Lung microvascular endothelial cell (primary cell): ENCODE measurements at regions not wholly inside any gene's neighbourhood (a gene's known extent, or its start where the extent isn't known, plus 50 kb on each side); places are given as distances from the start of the nearest gene placed in this dataset.
"Not testable (repeated sequence)": the region's sequence is repeated elsewhere in the genome, so short reads cannot be mapped to it uniquely, and the experiment has no call there.

ENCODE experiments used
- DNase-seq, 2 donors: peaks; one replicate each; pipeline versions ENCODE4 v3.0.0 to v3.0.0-alpha.2; 2010; ENCODE audit warnings: low read depth in 2 of 2

DNA sequence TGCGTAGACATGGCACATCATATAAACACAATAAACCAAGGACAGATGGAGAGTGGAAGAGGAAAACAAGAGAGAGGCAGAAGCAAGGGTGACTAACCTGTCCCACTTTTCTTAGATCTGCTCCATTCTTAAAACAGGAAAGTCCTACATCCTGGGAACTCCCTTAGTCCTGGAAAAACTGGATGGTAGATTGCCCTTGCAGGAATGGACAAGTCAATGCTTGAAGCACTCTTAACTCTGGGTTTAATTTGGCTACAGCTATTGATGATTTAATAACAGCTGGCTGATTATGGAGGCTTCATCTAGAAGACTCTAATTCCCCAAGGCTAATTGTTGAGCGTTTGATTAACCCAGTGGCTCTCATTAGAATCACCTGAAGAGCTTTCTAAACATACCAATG is 258.8 kb downstream of the MIAT start:
- DNase-seq = no peak

DNA sequence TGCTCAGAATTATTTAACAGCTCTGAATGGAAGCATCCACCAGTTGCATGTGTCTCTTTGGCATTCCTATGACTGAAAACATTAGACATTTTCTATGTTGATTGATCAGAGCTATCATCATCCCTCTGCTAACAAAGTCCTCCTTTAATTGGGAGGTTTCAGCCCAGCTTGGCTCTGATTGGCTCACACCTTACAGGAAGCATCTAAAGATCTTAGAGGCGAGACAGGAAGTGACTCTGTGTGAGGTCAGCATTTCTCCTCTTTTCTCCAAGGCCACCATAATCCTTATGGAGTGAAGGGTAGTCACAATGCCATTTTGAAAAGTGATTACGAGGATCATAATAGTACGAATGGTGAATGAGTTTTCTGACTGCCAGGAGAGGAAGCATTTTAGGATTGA is 260.8 kb downstream of the MIAT start:
- peak in 1 of 2 donors; percentile 15 for DNase-seq

DNA sequence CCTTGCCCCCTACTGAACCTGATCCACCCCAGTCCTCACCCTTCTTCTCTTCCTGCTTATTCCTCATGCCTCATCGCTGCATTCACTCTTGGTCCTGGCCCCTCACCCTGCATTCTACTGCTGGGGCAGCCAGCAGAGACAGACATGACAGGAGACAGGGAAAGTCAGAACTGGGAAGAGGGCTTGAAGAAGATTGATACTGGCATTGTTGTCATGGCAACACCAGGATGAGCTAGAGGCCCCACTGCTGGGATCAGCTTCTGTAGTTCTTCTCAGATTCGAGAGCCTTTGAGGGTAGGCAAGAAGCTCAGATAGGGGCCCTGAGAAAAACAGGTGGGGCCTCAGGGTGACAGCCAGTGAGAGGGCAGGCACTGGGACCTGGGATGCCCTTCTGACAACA is 264.3 kb downstream of the MIAT start:
- no peak for DNase-seq

DNA sequence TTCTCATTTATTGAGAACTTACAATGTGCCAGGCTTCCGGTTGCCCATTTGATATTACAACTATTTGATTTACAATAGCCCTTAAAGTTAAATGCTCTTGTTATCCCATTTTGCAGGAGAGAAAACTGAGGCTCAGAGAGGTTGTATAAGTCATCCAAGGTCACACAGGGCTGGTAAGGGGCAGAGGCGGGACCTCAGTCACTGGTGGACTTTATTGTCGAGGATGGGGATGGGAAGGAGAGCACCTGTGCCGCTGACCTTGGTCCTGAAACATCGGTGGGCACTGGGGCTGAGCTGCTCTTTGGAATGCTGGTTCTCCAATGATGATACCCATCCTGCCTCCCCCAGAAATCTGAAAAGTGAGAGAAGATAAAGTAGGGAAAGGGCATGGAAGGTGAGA is 265.4 kb downstream of the MIAT start:
- DNase-seq = peak in 1 of 2 donors; percentile 4

DNA sequence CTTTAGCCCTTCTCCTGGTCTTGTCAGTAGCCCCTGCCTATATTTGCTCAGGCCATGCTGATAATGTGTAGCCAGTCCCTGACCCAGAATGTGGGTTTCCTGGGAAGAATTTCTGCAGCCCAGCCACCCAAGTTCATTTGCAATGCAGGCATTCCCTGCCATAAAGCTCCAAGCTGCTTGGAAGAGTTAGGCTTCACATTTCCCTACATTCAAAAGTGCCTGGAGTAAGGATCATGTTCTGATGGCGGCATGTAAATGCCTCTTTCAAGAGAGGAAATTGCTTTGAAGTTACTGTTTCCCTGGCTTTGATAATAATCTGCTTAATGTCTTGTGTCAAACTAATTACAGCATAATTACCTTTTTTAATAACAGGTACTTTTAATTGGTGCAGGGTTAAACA is 266.1 kb downstream of the MIAT start:
- DNase-seq = no peak

DNA sequence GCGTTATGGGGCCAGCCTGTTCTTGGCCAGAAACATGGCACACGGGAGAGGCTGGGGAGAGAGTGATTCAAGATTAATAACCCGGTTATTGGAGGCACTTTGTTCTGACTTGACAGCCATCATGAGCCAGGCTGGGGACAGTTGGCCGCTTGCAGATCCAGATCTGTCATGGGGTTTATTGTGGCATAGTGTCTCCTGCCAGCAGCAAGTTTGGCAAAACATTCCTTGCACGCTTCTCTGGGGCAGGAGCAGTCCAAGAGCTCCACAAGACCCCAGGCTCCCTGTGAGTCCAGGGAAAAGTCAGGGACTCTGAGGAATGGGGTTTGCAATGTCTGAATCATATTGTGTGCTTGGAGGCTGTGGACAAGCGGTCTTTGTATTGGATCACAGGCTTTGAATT is 270.4 kb downstream of the MIAT start:
- no peak for DNase-seq

DNA sequence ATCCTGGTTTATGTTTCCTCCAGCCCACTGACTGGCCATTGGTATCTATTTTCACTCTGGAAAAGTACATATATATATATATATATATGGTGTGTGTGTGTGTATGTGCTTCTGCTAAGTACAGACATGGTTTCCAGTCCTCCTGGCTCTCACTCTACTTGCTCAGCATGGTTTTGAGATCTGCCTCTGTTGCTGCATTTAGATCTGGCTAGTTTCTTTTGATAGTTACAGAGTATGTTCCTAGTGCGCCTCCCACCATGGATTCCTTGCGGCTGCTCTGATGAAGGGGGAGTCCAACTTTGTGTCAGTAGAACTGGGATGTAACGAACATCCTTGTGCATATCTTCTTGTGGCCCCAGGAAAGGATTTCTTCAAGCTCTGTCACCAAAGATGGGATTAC is 274.1 kb downstream of the MIAT start:
- no peak for DNase-seq

DNA sequence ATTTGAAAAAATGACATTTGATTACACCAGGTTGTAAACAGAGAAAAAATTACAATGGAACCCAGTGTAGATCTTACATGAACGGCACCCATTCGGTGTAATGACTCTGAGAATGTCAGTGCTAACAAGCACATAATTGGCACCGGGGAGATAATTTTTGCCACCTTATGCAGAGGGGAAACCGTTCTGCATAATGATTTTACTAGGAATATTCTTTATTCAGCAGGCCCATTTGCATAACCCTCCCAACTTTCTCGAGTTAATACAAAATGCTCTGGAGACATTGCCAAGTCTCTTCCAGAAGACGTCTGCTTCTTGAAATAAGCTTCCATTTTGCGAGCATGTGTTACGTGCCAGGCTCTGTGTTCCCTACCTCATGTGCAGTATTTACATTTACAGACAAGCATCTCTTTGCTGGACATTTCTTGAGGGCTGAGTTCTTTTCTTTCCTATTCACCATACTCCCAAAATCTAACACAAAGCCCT is 275.8 kb downstream of the MIAT start:
- DNase-seq = no peak

DNA sequence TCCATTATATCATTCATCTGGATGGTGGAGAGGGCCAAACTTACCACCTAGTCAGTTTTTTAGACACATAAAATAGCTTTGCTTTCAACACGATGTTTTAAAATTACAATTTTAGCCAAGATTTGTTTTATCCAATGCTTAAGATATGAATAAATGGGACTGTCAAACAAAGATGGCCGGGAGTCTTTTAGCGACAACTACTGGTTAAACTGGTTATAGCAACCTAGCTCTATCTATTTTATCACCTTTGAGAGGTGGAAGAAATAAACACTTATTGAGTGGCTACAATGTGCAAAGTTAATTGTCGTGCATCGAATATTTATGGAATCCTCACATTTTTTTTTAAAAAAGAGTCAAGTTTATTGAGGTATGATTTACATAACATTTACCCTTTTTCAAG is 279.8 kb downstream of the MIAT start:
- DNase-seq = no peak

DNA sequence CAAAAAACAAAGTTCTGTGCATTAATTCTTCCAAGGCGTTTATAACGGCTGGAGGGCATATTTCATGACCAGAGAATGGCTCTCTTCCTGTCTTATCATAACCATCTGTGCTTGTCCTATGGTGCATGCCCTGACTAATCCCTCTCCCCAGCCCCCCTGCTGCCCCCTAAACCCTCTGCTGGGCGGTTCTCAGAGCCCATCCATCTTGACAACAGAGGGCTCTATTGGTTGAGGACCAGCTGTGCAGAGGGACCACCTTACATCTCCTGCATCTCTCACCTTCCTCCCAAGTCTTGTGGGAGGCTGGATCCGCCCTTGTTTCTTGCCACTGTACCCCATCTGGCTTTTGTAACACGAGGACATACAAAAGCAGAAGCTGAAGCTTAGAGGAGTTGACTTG is 282.1 kb downstream of the MIAT start:
- no peak for DNase-seq

DNA sequence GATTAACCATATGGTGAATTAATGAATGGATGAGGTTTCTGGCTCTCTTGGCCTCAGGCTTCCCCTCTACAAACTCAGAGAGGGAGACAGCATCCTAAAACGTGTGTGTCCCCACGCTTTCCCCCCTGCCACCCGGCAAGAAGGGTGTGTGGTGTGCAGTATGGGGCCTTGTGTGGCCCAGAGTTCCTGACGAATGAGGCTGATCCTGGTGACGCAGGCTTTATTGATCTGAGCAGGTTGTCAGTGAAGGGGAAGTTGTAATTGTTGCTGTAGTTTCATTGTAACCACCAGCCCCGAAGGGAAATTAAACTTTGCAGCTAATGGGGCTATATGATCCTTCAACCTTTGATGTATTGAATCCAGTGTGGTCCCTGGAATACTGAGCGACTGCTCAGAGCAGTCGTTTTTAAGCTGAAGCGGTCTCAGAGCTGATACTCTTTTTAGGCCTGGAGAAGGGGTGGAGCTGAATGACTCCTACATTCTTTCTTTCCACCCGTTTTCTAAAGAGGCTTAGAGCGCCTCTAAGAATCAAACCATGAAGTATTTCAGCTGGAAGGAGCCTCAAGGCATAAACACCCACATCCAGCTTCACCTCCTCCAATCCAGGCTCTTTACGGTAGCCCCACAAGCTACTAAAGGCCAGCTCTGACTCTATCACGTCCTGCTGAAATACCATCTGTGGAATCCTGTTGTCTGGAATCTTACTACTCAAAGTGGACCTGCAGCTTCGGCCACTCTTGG is 284.7 kb downstream of the MIAT start:
- DNase-seq = no peak

DNA sequence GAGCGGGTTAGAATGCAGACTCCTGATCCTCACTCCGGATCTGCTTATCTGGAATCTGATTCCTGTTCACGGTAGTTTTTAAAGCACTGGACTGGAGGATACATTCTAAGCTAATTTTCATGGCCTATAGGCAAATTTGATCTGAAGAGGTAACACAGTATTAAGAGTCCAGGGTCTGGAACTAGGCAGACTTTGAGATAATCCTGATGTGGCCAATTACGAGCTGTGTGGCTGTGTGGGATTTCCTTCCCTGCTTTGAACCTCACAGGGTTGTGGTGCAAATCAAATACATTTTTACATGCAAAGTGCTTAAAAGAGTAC is 285.2 kb downstream of the MIAT start:
- DNase-seq = no peak

DNA sequence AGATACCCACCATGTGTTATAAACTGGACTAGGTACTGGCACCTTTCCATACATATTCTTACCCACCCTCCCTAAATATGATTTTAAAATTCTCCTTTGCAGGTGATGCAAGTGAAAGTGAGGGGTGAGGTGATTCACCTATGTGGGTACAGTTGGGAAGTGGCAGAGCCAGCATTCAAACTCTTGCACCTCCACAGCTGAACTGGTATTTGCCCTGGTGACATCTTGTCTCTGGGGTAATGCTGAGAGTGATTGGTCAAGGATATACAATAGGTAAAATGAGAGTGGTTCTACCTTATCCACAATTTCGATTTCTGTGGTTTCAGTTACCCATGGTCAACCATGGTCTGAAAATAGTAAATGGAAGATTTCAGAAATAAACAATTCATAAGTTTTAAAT is 288.2 kb downstream of the MIAT start:
- DNase-seq = no peak

DNA sequence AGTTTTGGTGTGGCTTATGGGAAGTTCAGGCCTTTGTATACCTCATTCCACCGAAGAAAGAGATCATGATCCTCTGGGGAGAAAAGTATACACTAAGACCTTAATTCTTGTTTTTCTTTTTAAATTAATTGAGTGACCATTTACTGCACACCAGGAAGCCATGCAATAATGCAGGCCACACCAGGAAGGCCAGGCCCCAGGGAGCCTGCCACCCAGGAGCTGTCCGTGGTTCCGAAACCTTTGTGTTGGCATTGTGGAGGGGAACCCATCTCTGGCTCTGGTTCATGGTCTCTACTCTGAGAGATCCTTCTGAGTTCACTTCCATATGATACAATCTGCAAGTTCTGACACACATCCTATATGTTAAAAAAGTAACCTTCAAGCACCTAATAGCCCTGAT is 291.8 kb downstream of the MIAT start:
- DNase-seq = peak; percentile 28 to 43

DNA sequence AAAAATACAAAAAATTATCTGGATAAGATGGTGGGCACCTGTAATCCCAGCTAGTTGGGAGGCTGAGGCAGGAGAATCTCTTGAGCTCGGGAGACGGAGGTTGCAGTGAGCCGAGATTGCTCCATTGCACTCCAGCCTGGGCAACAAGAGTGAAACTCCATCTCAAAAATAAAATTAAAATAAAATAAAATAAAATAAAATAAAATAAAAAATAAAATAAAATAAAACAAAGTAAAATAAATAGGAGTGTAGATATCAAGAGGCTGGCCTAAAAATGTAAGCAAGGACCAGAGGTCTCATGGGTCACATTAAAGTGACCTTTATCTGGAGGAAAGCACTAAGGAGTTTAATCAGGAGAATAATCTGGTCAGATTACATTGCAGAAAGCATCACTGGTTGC is 293.8 kb downstream of the MIAT start:
- DNase-seq = not testable (repeated sequence)

DNA sequence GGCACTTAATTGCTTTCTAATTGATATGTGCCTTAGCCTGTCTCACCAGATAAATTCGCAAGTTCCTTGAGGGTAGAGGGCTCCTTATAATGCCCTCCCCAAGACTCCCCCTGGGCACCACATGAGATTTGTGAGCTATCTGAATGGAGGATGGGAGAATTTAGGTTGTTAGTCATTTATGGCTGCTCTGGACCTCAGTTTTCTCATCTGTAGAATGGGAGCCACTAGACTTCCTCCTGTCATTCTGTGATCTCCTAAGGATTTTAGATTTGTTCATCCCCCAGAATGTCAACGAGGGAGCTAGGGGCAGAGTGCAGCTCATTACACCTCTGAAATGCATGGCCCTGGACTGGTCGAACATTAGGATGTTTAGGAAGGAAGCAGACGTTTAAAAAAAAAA is 294.6 kb downstream of the MIAT start:
- no peak for DNase-seq

DNA sequence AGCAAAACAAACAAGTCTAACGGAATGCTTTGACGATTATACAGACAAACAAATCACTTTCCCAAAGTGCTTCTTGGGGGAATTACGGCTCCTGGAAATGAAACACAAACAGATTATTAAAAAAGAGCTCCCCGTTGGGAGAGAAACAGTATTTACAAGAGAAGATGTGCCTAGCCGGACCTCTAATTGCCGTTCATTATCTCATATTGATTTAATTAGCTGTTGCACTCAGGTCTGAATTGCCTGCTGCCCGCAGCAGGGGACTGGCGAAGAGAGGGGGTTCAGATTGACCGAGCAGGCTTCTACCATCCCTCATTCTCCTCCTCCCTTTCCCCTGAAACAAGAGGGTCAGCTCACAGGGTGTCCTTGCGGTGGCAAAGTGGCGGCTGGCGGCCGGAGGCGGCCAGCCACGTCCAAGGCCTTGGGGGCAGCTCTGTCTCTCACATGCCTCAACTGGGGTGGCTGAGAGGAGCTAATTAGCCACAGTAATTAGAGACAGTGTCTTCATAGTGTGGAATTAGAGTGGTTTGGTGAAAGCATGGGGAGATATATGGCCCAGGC is 295.1 kb downstream of the MIAT start:
- no peak for DNase-seq

DNA sequence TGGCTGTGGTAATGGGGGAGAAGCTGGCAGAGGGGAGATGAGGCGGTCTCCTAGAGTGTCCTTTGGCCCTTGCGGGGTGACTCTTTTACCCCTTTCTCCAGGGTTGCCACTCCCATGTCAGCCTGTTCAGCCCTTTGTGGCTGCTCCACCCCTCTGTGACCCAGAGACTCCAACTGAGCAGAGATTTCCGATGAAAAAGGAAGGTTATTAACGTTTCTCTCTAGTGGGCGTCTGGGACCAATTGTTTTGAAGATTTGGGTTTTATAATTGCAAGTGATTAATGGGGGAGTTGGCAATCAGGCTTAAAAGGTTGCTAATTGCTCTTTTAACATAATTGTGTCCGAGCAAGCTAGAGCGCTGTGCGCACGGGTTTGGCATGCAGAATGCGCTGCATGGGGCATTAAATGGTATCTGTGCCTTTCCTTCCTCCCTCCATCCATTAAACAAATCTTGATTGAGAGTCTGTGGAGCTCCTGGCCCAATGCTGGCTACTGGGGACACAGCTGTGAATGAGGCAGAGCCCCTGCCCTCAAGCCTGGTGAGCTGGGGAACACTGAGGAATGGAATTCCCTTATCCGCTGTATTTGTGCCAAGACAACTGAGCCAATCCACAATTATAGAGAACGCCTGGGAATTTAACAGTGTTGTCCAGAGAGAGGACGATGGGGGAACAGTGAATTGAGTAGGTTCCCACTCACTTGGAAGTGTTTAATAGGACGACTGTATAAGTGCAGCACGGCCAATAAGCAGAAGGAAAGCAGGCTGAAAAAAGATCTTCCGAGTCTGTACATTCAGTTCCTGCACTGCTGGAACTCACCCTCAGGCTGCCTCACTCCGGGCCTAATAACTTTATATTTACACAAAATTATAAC is 295.9 kb downstream of the MIAT start:
- DNase-seq = no peak

DNA sequence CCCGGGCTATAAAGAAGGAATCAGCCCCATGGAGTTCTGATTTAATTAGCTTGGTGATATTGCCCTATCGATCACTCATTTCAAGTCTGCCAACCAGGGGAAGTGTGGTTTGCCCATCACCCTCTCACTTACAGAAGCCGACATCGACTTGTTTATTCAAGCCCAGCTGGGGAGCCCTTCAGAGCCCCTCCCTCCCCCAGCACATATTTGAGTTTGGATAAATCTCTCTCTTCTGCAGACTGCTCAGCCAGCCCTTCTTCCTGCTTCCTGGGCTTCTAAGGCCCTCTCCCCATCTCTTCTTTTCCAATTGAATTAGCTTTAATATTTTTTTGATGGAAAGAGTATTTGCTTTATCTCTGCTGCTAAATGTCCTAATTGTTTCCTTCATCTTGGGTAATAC is 299.0 kb downstream of the MIAT start:
- no peak for DNase-seq

DNA sequence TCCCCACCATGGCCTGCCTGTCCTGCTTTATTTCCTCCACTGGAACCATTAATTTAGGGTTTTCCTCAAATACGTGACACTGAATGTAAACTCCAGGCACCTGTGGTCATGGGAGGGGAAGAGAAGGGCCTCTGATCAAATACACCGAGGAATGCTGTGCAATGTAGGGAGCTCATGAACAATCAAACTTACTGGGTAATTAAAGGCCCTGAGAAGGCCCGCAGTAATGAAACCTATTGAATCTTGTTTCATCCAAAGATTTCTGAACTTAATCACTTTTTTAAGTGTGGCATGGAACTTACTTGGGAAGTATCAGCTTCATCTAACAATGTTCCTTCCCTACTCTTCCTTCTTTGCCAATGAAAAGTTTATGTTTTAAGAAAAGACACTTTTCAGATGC is 299.8 kb downstream of the MIAT start:
- DNase-seq = no peak

DNA sequence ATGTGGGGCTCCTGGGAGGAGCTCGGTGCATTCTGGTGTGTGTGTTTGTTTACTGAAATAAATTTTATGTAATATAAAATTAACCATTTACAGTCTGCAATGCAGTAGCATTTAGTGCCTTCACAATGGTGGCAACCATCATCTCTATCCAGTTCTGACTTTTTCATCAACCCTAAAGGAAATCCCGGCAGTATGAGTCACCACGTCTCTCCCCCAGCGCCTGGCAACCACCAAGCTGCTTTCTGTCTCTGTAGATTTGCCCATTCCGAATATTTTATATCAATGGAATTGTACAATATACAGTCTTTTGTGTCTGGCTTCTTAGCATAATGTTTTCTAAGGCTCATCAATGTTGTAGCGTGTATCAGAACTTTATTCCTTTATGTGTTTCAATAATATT is 300.5 kb downstream of the MIAT start:
- no peak for DNase-seq

DNA sequence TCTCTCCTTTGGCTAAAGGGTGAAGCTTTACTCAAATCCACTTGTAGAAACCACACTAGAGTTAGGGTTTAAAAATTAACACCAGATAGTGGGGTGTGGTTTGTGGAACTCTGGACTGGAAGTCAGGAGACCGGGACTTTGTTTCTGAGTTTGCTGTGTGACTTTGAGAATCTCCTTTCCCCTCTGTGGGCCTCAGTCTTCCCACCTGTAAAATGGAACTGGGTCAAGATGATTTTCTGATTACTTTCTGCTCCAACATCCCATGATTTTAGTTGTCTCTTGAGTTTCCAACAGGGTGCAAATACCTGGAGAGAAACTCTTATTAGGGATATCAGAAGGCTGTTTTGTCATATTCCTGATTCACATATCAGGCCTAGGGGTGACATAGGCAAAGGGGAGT is 301.0 kb downstream of the MIAT start:
- DNase-seq = no peak

DNA sequence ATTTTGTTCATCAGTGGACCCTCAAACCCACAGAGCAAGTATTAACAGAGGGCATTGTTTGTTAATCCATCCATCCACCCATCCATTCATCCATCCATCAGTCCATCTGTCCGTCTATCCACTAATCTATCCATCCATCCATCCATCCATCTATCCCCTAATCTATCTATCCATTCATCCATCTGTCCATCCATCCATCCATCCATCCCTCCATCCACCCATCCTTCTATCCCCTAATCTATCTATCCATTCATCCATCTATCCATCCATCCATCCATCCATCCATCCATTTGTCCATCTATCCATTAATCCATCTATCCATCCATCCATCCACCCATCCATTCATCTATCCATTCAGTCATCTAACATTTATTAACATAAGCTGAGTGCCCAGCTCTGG is 307.3 kb downstream of the MIAT start:
- DNase-seq = no peak
